Spleen (tissue), 11 donors: ENCODE measurements at regions not wholly inside any gene's neighbourhood (a gene's known extent, or its start where the extent isn't known, plus 50 kb on each side); places are given as distances from the start of the nearest gene placed in this dataset.

Experiments used
- DNase-seq: peaks from one replicate; pipeline ENCODE4 v3.0.0-alpha.2; 2020
- H3K27ac ChIP-seq, 8 donors: fragments of 200-600 bp; sonication (generic) in 7 of 8; 1 replicate in 4 of 8; 2 replicates in 4 of 8; pipeline versions ENCODE4 v1.5.0 to v1.8.0; 2016 to 2021; ENCODE audit warnings: inconsistent platforms in 4 of 8, mild to moderate bottlenecking in 4 of 8, moderate library complexity in 1 of 8
- H3K27me3 ChIP-seq, 7 donors: fragments of 200-600 bp; sonication (generic) in 6 of 7; replicated peaks in 1 of 7; 1 replicate in 4 of 7; 2 replicates in 3 of 7; pipeline versions ENCODE4 v1.5.0 to v1.8.0; 2016 to 2021; ENCODE audit warnings: inconsistent platforms in 3 of 7, mild to moderate bottlenecking in 1 of 7
- H3K36me3 ChIP-seq, 6 donors: fragments of 200-600 bp; sonication (generic) in 5 of 6; 1 replicate in 4 of 6; 2 replicates in 2 of 6; pipeline versions ENCODE4 v1.5.0 to v1.8.0; 2016 to 2021; ENCODE audit warnings: inconsistent platforms in 2 of 6
- H3K4me1 ChIP-seq, 6 donors: fragments of 200-600 bp; sonication (generic) in 5 of 6; 1 replicate in 3 of 6; 2 replicates in 3 of 6; pipeline versions ENCODE4 v1.5.0 to v1.8.0; 2016 to 2021; ENCODE audit warnings: inconsistent platforms in 3 of 6
- H3K4me3 ChIP-seq, 8 donors: fragments of 200-600 bp; sonication (generic) in 7 of 8; 1 replicate in 4 of 8; 2 replicates in 4 of 8; pipeline versions ENCODE4 v1.5.0 to v1.8.0; 2016 to 2021; ENCODE audit warnings: inconsistent platforms in 4 of 8, mild to moderate bottlenecking in 4 of 8, moderate library complexity in 2 of 8
- H3K9me3 ChIP-seq, 8 donors: fragments of 200-600 bp; sonication (generic) in 7 of 8; 1 replicate in 4 of 8; 2 replicates in 4 of 8; pipeline versions ENCODE4 v1.5.0 to v1.8.0; 2016 to 2021; ENCODE audit warnings: inconsistent platforms in 4 of 8
- POLR2A ChIP-seq, 3 donors: fragments of 450-650 bp; IDR thresholded peaks; one replicate each; pipeline ENCODE4 v1.5.1; 2017; ENCODE audit warnings: antibody characterized with exemption in 3 of 3, mild to moderate bottlenecking in 1 of 3
- POLR2AphosphoS5 ChIP-seq, 3 donors: sonication (generic); formaldehyde crosslinking; IDR thresholded peaks; one replicate each; pipeline ENCODE4 v1.5.1; 2017; ENCODE audit warnings: antibody characterized with exemption in 3 of 3
- WGBS, 5 donors: extraction: QIAGEN DNeasy Blood & Tissue Kit in 3 of 5; methylation state at CpG; one replicate each; pipeline versions ENCODE4 v1.1.5 to v1.1.7; 2013 to 2018; 5-methylcytosine and 5-hydroxymethylcytosine counted together
- intact Hi-C: fragments of 100-400 bp; cut with DNase I; formaldehyde crosslinking; loops from one replicate; pipeline ENCODE4 v1.15.0; 2023; ENCODE audit warnings: low total_unique reads
- TF ChIP-seq, protein P1 (sequence below), 11 experiments: fragments of 200-600 bp in 7 of 11; fragments of 450-650 bp in 4 of 11; sonication (generic) in 4 of 11; IDR thresholded peaks in 8 of 11; conservative IDR thresholded peaks in 3 of 11; 1 replicate in 7 of 11; 2 replicates in 4 of 11; pipeline versions ENCODE4 v1.4.0 to v1.8.0; 2016 to 2021; ENCODE audit warnings: antibody characterized with exemption in 11 of 11, inconsistent platforms in 4 of 11, mild to moderate bottlenecking in 1 of 11
- donor health status: healthy with polysubstance abuse.
- donor health status: DM: no; HTN: no; CAD: no; lungs with moderate emphysema.
- donor health status: DM: no; HTN: no; CAD: no.
- donor health status: Bipolar disorder and iron deficiency.
- donor health status: healthy.
- donor health status: DM: no; HTN: no; CAD: no.
- donor health status: DM: yes; HTN: yes; CAD: no.

DNA sequence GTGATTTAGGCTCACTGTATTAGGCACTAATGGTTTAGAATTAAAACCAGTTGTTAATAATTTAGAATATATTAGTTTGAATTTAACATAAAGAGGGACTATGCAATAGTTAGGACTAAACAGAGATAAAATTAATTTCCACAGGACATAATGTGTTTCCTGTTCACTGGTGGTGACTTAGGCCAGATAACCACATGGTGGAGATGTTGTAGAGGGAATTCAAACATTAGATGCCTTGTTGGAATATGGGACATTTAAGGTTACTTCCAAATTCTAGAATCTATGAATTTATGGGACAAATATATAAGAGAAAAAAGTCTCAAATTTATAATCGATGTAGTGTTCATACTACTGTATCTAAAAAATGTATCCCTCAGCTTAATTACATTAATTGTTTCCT is 615.5 kb upstream of the KLHL1 start:
- H3K27ac ChIP-seq, result no peak overlapping the region
- 46 to 57% (median 55%) methylated on average over 1 of the region's 1 CpG for WGBS, 5 donors
- TF ChIP-seq POLR2A (IDR thresholded peaks at IDR 0.05) (no peak), POLR2AphosphoS5 (IDR thresholded peaks at IDR 0.05) (no peak)
- TF ChIP-seq, protein P1, sequence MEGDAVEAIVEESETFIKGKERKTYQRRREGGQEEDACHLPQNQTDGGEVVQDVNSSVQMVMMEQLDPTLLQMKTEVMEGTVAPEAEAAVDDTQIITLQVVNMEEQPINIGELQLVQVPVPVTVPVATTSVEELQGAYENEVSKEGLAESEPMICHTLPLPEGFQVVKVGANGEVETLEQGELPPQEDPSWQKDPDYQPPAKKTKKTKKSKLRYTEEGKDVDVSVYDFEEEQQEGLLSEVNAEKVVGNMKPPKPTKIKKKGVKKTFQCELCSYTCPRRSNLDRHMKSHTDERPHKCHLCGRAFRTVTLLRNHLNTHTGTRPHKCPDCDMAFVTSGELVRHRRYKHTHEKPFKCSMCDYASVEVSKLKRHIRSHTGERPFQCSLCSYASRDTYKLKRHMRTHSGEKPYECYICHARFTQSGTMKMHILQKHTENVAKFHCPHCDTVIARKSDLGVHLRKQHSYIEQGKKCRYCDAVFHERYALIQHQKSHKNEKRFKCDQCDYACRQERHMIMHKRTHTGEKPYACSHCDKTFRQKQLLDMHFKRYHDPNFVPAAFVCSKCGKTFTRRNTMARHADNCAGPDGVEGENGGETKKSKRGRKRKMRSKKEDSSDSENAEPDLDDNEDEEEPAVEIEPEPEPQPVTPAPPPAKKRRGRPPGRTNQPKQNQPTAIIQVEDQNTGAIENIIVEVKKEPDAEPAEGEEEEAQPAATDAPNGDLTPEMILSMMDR (IDR thresholded peaks at IDR 0.05 in 8 of 11, conservative IDR thresholded peaks at IDR 0.05 in 3 of 11), result no peak
- no peaks in the 10 kb centered on the region for H3K4me1 ChIP-seq
- no peak overlapping the region for H3K4me3 ChIP-seq
- H3K9me3 ChIP-seq, result no peaks in the 10 kb centered on the region
- H3K27me3 ChIP-seq, result no peaks in the 10 kb centered on the region
- H3K36me3 ChIP-seq, result no peaks in the 10 kb centered on the region
- intact Hi-C loops, result no loop called here
- no peak for DNase-seq

- WGBS, 5 donors, result 43 to 76% (median 57%) methylated on average over 1 of the region's 1 CpG
- TF ChIP-seq POLR2A (IDR thresholded peaks at IDR 0.05) (no peak), POLR2AphosphoS5 (IDR thresholded peaks at IDR 0.05) (no peak)
- TF ChIP-seq, protein P1 (IDR thresholded peaks at IDR 0.05 in 8 of 11, conservative IDR thresholded peaks at IDR 0.05 in 3 of 11), result no peak
- Histone ChIP-seq H3K27me3 (no peaks in the 10 kb centered on the region), H3K36me3 (no peaks in the 10 kb centered on the region), H3K9me3 (peaks cover 0 to 9% (median 0%) of the 10 kb centered on the region in 8 donors), H3K4me1 (no peaks in the 10 kb centered on the region), H3K27ac (no peak overlapping the region), H3K4me3 (no peak overlapping the region)
- intact Hi-C loops, result no loop called here
- DNase-seq, result no peak
Measured at GRCh38 chr13:70720386-70720785, 612.1 kb upstream of the KLHL1 start.

GRCh38 chr13:70714993-70715392 is 606.7 kb upstream of the KLHL1 start:
- TF ChIP-seq POLR2AphosphoS5 (IDR thresholded peaks at IDR 0.05), result no peak
- TF ChIP-seq POLR2A (IDR thresholded peaks at IDR 0.05), result no peak
- TF ChIP-seq, protein P1 (IDR thresholded peaks at IDR 0.05 in 8 of 11, conservative IDR thresholded peaks at IDR 0.05 in 3 of 11), result no peak
- Histone ChIP-seq H3K4me1 (no peaks in the 10 kb centered on the region), H3K36me3 (no peaks in the 10 kb centered on the region), H3K27me3 (no peaks in the 10 kb centered on the region), H3K9me3 (peaks cover 0 to 13% (median 0%) of the 10 kb centered on the region in 8 donors), H3K27ac (no peak overlapping the region), H3K4me3 (no peak overlapping the region)
- no peak for DNase-seq
- intact Hi-C loops, result loop anchor here (5.0 kb wide), 1 partner anchor 48 kb away; no protein-coding TSS in a partner anchor
- 63 to 79% (median 73%) methylated on average over 1 of the region's 1 CpG for WGBS, 5 donors

DNA sequence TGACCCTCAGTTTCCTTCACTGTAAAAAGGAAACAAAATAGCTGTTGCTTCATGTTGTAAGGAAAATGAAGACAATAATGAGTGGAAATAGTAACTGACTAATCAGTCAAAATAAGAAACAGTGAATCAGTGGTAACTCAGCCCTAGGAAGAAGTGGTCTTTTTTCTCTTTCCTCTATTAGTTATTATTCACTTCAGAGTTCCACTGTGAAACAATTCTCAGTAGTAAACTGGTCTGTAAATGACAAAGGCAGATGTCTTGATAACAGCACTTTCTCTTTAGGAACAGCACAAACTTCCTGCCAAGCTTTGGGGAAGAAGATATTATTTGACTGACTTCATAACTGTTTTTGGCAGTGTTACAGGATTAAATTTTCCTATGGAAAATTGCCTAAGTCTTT is 600.5 kb upstream of the KLHL1 start:
- Histone ChIP-seq H3K27me3 (no peaks in the 10 kb centered on the region), H3K4me1 (no peaks in the 10 kb centered on the region), H3K27ac (no peak overlapping the region), H3K36me3 (no peaks in the 10 kb centered on the region), H3K9me3 (peaks cover 0 to 8% (median 0%) of the 10 kb centered on the region in 8 donors), H3K4me3 (no peak overlapping the region)
- no peak for DNase-seq
- intact Hi-C loops, result no loop called here
- TF ChIP-seq POLR2AphosphoS5 (IDR thresholded peaks at IDR 0.05) (no peak), POLR2A (IDR thresholded peaks at IDR 0.05) (no peak)
- TF ChIP-seq, protein P1 (IDR thresholded peaks at IDR 0.05 in 8 of 11, conservative IDR thresholded peaks at IDR 0.05 in 3 of 11), result no peak
